Keratinocyte (primary cell): ENCODE measurements at regions not wholly inside any gene's neighbourhood (a gene's known extent, or its start where the extent isn't known, plus 50 kb on each side); places are given as distances from the start of the nearest gene placed in this dataset.

Experiments used
- CTCF ChIP-seq, 3 experiments: IDR thresholded peaks in 1 of 3; conservative IDR thresholded peaks in 1 of 3; optimal IDR thresholded peaks in 1 of 3; 2 replicates in 2 of 3; 3 replicates in 1 of 3; pipeline versions ENCODE3 to v1.5.1; 2011; ENCODE audit warnings: low read length in 3 of 3, mild to moderate bottlenecking in 3 of 3, moderate library complexity in 2 of 3, control low read depth in 1 of 3, inconsistent platforms in 1 of 3; ENCODE audit not compliant: insufficient read depth in 2 of 3; ENCODE audit errors: extremely low read depth in 1 of 3
- EZH2 ChIP-seq: IDR thresholded peaks from one replicate; pipeline ENCODE4 v1.6.1; 2012; ENCODE audit warnings: inconsistent platforms, mild to moderate bottlenecking, low read length, moderate library complexity

- TF ChIP-seq CTCF (optimal IDR thresholded peaks at IDR 0.05 in 1 of 3, IDR thresholded peaks at IDR 0.05 in 1 of 3, conservative IDR thresholded peaks at IDR 0.05 in 1 of 3; ENCODE audit: extremely low read depth in 1 of 3, insufficient read depth in 2 of 3, low read length in 3 of 3) (no peak), EZH2 (no peak)
Measured at GRCh38 chr17:34865716-34866115, 95.5 kb downstream of the CCT6B start.
